PC-9 (cell line): ENCODE measurements at regions not wholly inside any gene's neighbourhood (a gene's known extent, or its start where the extent isn't known, plus 50 kb on each side); places are given as distances from the start of the nearest gene placed in this dataset.

Experiments used
- BruUV-seq: library from RNA; stranded (reverse); fragments of 400-500 nt; replicated peaks from 2 replicates; lab custom pipeline; 2021; lab: Mats Ljungman, UMichigan
- CTCF ChIA-PET: fragments of 300-600 bp; sonication (Branson Sonifier 250); formaldehyde crosslinking; loops from one replicate; lab custom pipeline; 2022; ENCODE audit warnings: antibody characterized with exemption; lab: Charles Lee
- POLR2A ChIA-PET: fragments of 300-600 bp; sonication (Branson Sonifier 250); formaldehyde crosslinking; loops from one replicate; lab custom pipeline; 2022; ENCODE audit warnings: antibody characterized with exemption; ENCODE audit not compliant: unreplicated experiment; lab: Charles Lee
- DNase-seq, 2 experiments: peaks; one replicate each; pipeline versions ENCODE4 v3.0.0 to v3.0.0-alpha.2; 2015 to 2022; ENCODE audit warnings: mixed read lengths in 1 of 2
- H2AFZ ChIP-seq: fragments of 200-600 bp; sonication (generic); 2 replicates; pipeline ENCODE4 v1.8.1; 2017; ENCODE audit warnings: antibody characterized with exemption
- H3F3A ChIP-seq: fragments of 200-600 bp; sonication (generic); 2 replicates; pipeline ENCODE4 v1.8.1; 2017; ENCODE audit warnings: antibody characterized with exemption, mild to moderate bottlenecking, low read depth; ENCODE audit not compliant: insufficient read depth
- H3K27ac ChIP-seq: fragments of 200-600 bp; sonication (generic); 2 replicates; pipeline ENCODE4 v1.6.1; 2016; ENCODE audit warnings: mixed run types
- H3K27me3 ChIP-seq: fragments of 200-600 bp; sonication (generic); 2 replicates; pipeline ENCODE4 v1.6.1; 2016; ENCODE audit warnings: low read depth, mixed run types; ENCODE audit not compliant: insufficient read depth
- H3K36me3 ChIP-seq: fragments of 200-600 bp; sonication (generic); 2 replicates; pipeline ENCODE4 v1.6.1; 2016; ENCODE audit warnings: low read depth, mixed run types
- H3K4me1 ChIP-seq: fragments of 200-600 bp; sonication (generic); replicated peaks from 2 replicates; pipeline ENCODE4 v1.6.1; 2016; ENCODE audit warnings: mixed run types; ENCODE audit not compliant: insufficient read depth
- H3K4me2 ChIP-seq: fragments of 200-600 bp; sonication (generic); 2 replicates; pipeline ENCODE4 v1.6.1; 2017; ENCODE audit warnings: mixed run types
- H3K4me3 ChIP-seq: fragments of 200-600 bp; sonication (generic); 2 replicates; pipeline ENCODE4 v1.6.1; 2016; ENCODE audit warnings: mixed run types
- H3K79me2 ChIP-seq: fragments of 200-600 bp; sonication (generic); 2 replicates; pipeline ENCODE4 v1.6.1; 2017; ENCODE audit warnings: low read depth, mixed run types
- H3K9me2 ChIP-seq: fragments of 200-600 bp; sonication (generic); 2 replicates; pipeline ENCODE4 v1.8.1; 2017; ENCODE audit warnings: mild to moderate bottlenecking; ENCODE audit not compliant: insufficient read depth
- H3K9me3 ChIP-seq: fragments of 200-600 bp; sonication (generic); 2 replicates; pipeline ENCODE4 v1.8.1; 2016; ENCODE audit warnings: low read depth; ENCODE audit not compliant: insufficient read depth
- H4K20me1 ChIP-seq: fragments of 200-600 bp; sonication (generic); 2 replicates; pipeline ENCODE4 v1.8.1; 2017; ENCODE audit not compliant: insufficient read depth
- CTCF ChIP-seq: fragments of 200-600 bp; sonication (generic); conservative IDR thresholded peaks from 2 replicates; pipeline ENCODE4 v1.6.1; 2017; ENCODE audit warnings: mixed run types, antibody characterized with exemption, mild to moderate bottlenecking, moderate library complexity
- EZH2 ChIP-seq: fragments of 200-600 bp; sonication (generic); IDR thresholded peaks from 2 replicates; pipeline ENCODE4 v1.8.0; 2017; ENCODE audit warnings: antibody characterized with exemption, low read depth
- intact Hi-C: fragments of 100-400 bp; cut with micrococcal nuclease; formaldehyde crosslinking; loops from one replicate; pipeline ENCODE4 v1.10.0; 2022; ENCODE audit not compliant: unreplicated experiment

GRCh38 chr17:14506364-14506763 is 205.5 kb downstream of the HS3ST3B1 start:
- intact Hi-C loops: no loop called here
- ChIA-PET POLR2A (no interaction called here), CTCF (no interaction called here)
- Histone ChIP-seq H3K4me1 (no peaks in the 10 kb centered on the region), H3K36me3 (no peaks in the 10 kb centered on the region), H3K4me3 (no peak overlapping the region), H3F3A (no peaks in the 10 kb centered on the region), H3K79me2 (no peaks in the 10 kb centered on the region), H3K4me2 (no peak overlapping the region), H3K27me3 (no peaks in the 10 kb centered on the region), H4K20me1 (no peaks in the 10 kb centered on the region), H2AFZ (no peak overlapping the region), H3K9me3 (no peaks in the 10 kb centered on the region), H3K27ac (no peak overlapping the region), H3K9me2 (no peaks in the 10 kb centered on the region)
- no peak for TF ChIP-seq EZH2
- TF ChIP-seq CTCF: no peak
- BruUV-seq: no TSS peak
- DNase-seq: no peak

GRCh38 chr17:14505606-14506005 is 204.7 kb downstream of the HS3ST3B1 start:
- Histone ChIP-seq H2AFZ (no peak overlapping the region), H3K36me3 (no peaks in the 10 kb centered on the region), H3K9me2 (no peaks in the 10 kb centered on the region), H3K4me3 (no peak overlapping the region), H3K79me2 (no peaks in the 10 kb centered on the region), H4K20me1 (no peaks in the 10 kb centered on the region), H3K9me3 (no peaks in the 10 kb centered on the region), H3K4me1 (no peaks in the 10 kb centered on the region), H3F3A (no peaks in the 10 kb centered on the region), H3K27me3 (no peaks in the 10 kb centered on the region), H3K27ac (no peak overlapping the region), H3K4me2 (no peak overlapping the region)
- TF ChIP-seq EZH2 (no peak), CTCF (no peak)
- ChIA-PET POLR2A (no interaction called here), CTCF (no interaction called here)
- BruUV-seq: no TSS peak
- no peak for DNase-seq
- intact Hi-C loops: no loop called here

GRCh38 chr17:14499976-14500375 is 199.1 kb downstream of the HS3ST3B1 start:
- ChIA-PET CTCF (no interaction called here), POLR2A (no interaction called here)
- TF ChIP-seq CTCF: no peak
- no peak for TF ChIP-seq EZH2
- Histone ChIP-seq H3K9me2 (no peaks in the 10 kb centered on the region), H2AFZ (no peak overlapping the region), H3K27ac (no peak overlapping the region), H4K20me1 (no peaks in the 10 kb centered on the region), H3K4me3 (no peak overlapping the region), H3F3A (no peaks in the 10 kb centered on the region), H3K4me2 (no peak overlapping the region), H3K9me3 (no peaks in the 10 kb centered on the region), H3K79me2 (no peaks in the 10 kb centered on the region), H3K4me1 (no peaks in the 10 kb centered on the region), H3K27me3 (no peaks in the 10 kb centered on the region), H3K36me3 (no peaks in the 10 kb centered on the region)
- BruUV-seq: no TSS peak
- no peak for DNase-seq
- intact Hi-C loops: no loop called here
